Sigmoid colon (tissue), 6 donors: ENCODE measurements at regions not wholly inside any gene's neighbourhood (a gene's known extent, or its start where the extent isn't known, plus 50 kb on each side); places are given as distances from the start of the nearest gene placed in this dataset.

Source experiments
- DNase-seq: peaks from one replicate; pipeline ENCODE4 v3.0.0-alpha.2; 2019
- H3K27ac ChIP-seq, 4 donors: fragments of 200-600 bp; sonication (generic); one replicate each; pipeline ENCODE4 v1.5.1; 2016 to 2019; ENCODE audit warnings: mild to moderate bottlenecking in 1 of 4
- H3K27me3 ChIP-seq, 3 donors: fragments of 200-600 bp; sonication (generic); one replicate each; pipeline ENCODE4 v1.5.1; 2019; ENCODE audit warnings: mild to moderate bottlenecking in 1 of 3
- H3K36me3 ChIP-seq, 4 donors: fragments of 200-600 bp; sonication (generic); one replicate each; pipeline ENCODE4 v1.5.1; 2016 to 2019
- H3K4me1 ChIP-seq, 4 donors: fragments of 200-600 bp; sonication (generic); one replicate each; pipeline ENCODE4 v1.5.1; 2017 to 2019
- H3K4me3 ChIP-seq, 4 donors: fragments of 200-600 bp; sonication (generic); one replicate each; pipeline ENCODE4 v1.5.1; 2017 to 2019; ENCODE audit warnings: mild to moderate bottlenecking in 2 of 4, moderate library complexity in 1 of 4
- H3K9me3 ChIP-seq, 4 donors: fragments of 200-600 bp in 3 of 4; sonication (generic) in 3 of 4; one replicate each; pipeline versions ENCODE4 v1.5.1 to v1.6.1; 2013 to 2019
- EP300 ChIP-seq, 4 donors: sonication (generic); formaldehyde crosslinking; IDR thresholded peaks; one replicate each; pipeline ENCODE4 v1.6.1; 2017; ENCODE audit warnings: antibody characterized with exemption in 4 of 4
- POLR2A ChIP-seq, 2 donors: fragments of 450-650 bp; IDR thresholded peaks; one replicate each; pipeline ENCODE4 v1.6.1; 2016; ENCODE audit warnings: antibody characterized with exemption in 2 of 2, mild to moderate bottlenecking in 2 of 2, moderate library complexity in 2 of 2
- POLR2AphosphoS5 ChIP-seq, 4 donors: sonication (generic); formaldehyde crosslinking; IDR thresholded peaks; one replicate each; pipeline ENCODE4 v1.6.1; 2017; ENCODE audit warnings: antibody characterized with exemption in 4 of 4
- WGBS, 2 donors: extraction: QIAGEN DNeasy Blood & Tissue Kit; methylation state at CpG; one replicate each; pipeline ENCODE4 v1.1.7; 2013; 5-methylcytosine and 5-hydroxymethylcytosine counted together
- intact Hi-C: fragments of 100-400 bp; cut with DNase I; formaldehyde crosslinking; loops from one replicate; pipeline ENCODE4 v1.15.1; 2023
- TF ChIP-seq, protein P1 (sequence below), 4 experiments: fragments of 450-650 bp in 3 of 4; fragments of 200-600 bp in 1 of 4; IDR thresholded peaks; one replicate each; pipeline ENCODE4 v1.5.1; 2016 to 2019; ENCODE audit warnings: antibody characterized with exemption in 4 of 4, mild to moderate bottlenecking in 3 of 4, moderate library complexity in 2 of 4
- donor health status: healthy with polysubstance abuse.
- donor health status: healthy.

DNA sequence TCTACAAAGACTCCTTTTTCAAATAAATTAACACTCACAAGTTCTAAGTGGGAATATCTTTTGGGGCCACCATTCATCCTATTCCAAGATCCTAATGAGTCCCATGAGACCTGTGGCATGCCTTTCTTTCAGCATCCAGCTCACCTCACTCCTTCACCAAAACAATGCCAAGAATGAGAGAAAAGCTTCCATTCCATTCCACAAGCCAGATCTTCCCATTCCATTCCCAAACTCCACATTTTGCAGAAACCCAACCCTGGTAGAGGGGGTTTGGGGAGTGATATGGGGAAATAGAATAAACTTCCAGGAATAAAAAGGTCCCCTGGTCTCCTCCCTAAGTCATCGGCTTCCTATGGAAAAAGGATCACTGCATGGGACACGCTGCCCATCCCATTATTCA lies 392.2 kb downstream of the NPIPA8 start:
- intact Hi-C loops: no loop called here
- no peak for DNase-seq
- no peaks in the 10 kb centered on the region for H3K4me1 ChIP-seq
- no peaks in the 10 kb centered on the region for H3K36me3 ChIP-seq
- TF ChIP-seq POLR2AphosphoS5 (IDR thresholded peaks at IDR 0.05) (no peak), POLR2A (IDR thresholded peaks at IDR 0.05) (no peak), EP300 (IDR thresholded peaks at IDR 0.05) (no peak)
- TF ChIP-seq, protein P1, sequence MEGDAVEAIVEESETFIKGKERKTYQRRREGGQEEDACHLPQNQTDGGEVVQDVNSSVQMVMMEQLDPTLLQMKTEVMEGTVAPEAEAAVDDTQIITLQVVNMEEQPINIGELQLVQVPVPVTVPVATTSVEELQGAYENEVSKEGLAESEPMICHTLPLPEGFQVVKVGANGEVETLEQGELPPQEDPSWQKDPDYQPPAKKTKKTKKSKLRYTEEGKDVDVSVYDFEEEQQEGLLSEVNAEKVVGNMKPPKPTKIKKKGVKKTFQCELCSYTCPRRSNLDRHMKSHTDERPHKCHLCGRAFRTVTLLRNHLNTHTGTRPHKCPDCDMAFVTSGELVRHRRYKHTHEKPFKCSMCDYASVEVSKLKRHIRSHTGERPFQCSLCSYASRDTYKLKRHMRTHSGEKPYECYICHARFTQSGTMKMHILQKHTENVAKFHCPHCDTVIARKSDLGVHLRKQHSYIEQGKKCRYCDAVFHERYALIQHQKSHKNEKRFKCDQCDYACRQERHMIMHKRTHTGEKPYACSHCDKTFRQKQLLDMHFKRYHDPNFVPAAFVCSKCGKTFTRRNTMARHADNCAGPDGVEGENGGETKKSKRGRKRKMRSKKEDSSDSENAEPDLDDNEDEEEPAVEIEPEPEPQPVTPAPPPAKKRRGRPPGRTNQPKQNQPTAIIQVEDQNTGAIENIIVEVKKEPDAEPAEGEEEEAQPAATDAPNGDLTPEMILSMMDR (IDR thresholded peaks at IDR 0.05): no peak
- no peak overlapping the region for H3K4me3 ChIP-seq
- no peaks in the 10 kb centered on the region for H3K27me3 ChIP-seq
- H3K9me3 ChIP-seq: no peaks in the 10 kb centered on the region
- no peak overlapping the region for H3K27ac ChIP-seq
- WGBS, 2 donors: 91 to 98% methylated on average over 2 of the region's 2 CpGs

DNA sequence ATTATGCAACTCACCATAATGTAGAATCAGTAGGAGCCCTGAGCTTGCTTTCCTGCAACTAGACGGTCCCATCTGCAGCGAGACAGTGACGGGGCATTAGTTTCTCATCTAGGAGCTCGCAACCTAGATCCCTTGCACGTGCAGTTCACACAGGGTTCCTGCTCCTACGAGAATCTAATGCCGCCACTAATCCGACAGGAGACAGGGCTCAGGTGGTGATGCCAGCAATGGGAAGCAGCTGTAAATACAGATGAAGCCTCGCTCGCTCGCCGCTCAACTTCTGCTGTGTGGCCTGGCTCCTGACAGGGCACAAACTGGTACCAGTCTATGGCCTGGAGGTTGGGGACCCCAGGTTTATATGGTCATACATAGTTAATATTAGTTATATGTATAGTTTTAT lies 394.5 kb downstream of the NPIPA8 start:
- Histone ChIP-seq H3K36me3 (no peaks in the 10 kb centered on the region), H3K27me3 (no peaks in the 10 kb centered on the region), H3K4me1 (no peaks in the 10 kb centered on the region), H3K4me3 (no peak overlapping the region), H3K9me3 (no peaks in the 10 kb centered on the region), H3K27ac (no peak overlapping the region)
- 92 to 95% methylated on average over 12 of the region's 12 CpGs for WGBS, 2 donors
- no peak for DNase-seq
- TF ChIP-seq, protein P1 (IDR thresholded peaks at IDR 0.05): no peak
- TF ChIP-seq EP300 (IDR thresholded peaks at IDR 0.05) (no peak), POLR2AphosphoS5 (IDR thresholded peaks at IDR 0.05) (no peak), POLR2A (IDR thresholded peaks at IDR 0.05) (no peak)
- intact Hi-C loops: no loop called here

DNA sequence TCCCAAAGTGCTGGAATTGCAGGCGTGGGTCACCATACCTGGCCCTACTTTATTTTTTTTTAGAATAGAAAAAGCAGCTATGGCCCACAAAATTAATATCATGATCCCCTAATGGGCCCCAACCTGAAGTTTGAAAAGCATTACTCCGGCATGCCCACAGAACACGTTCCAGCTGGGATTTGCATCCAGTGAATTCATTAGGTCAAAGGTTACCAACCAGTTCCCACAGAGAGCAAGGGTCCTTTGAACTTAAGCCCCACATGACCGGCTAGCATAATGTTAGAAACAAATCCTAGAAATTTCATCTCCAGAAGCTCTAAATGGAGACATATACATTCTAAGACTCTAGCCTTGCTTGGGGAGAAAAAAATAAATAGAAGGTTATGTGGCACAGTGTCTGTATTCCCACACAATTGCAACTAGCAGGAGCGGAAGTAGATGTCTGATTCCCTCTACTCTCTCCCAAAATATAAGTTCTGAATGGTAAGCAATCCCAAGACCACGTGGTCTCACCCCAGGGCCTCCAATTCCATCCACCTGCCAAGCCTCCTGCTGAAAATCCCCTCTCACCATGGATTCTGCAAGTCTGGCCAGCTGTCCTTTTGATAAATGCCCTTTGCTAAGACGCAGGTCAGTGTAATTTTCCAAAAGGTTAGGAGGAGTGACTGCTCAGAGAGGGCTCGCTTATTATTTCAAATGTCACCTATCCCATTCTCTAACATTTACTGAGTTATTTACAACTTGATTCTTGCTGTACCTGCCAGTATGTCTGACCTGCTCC lies 395.8 kb downstream of the NPIPA8 start:
- WGBS, 2 donors: 64 to 75% methylated on average over 8 of the region's 8 CpGs
- no peak for DNase-seq
- intact Hi-C loops: no loop called here
- Histone ChIP-seq H3K9me3 (no peaks in the 10 kb centered on the region), H3K27me3 (no peaks in the 10 kb centered on the region), H3K4me3 (no peak overlapping the region), H3K27ac (no peak overlapping the region), H3K4me1 (no peaks in the 10 kb centered on the region), H3K36me3 (no peaks in the 10 kb centered on the region)
- TF ChIP-seq POLR2AphosphoS5 (IDR thresholded peaks at IDR 0.05): no peak
- TF ChIP-seq EP300 (IDR thresholded peaks at IDR 0.05): no peak
- no peak for TF ChIP-seq POLR2A (IDR thresholded peaks at IDR 0.05)
- TF ChIP-seq, protein P1 (IDR thresholded peaks at IDR 0.05): no peak

DNA sequence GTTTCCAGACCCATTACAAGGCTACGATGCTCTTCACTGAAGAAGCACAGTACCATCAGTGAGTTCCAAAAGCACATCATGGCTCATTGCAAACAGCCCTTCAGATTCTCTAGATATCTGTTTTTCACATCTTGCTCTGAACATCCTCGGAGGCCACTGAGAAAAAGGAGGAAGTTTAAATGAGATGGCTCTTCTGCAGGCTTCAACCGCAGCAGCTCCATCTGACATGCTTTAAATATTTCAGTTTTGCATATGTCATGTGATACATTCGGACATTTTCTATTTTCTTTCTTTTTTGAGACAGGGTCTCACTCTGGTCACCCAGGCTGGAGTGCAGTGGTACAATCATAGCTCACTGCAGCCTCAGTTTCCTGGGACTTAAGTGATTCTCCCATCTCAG lies 396.8 kb downstream of the NPIPA8 start:
- 46 to 85% methylated on average over 4 of the region's 4 CpGs for WGBS, 2 donors

More for the DNA sequence above, 396.8 kb downstream of the NPIPA8 start:
- H3K27ac ChIP-seq: no peak overlapping the region
- H3K36me3 ChIP-seq: no peaks in the 10 kb centered on the region
- H3K4me1 ChIP-seq: no peaks in the 10 kb centered on the region
- DNase-seq: no peak
- H3K9me3 ChIP-seq: no peaks in the 10 kb centered on the region
- intact Hi-C loops: no loop called here
- H3K4me3 ChIP-seq: no peak overlapping the region
- TF ChIP-seq POLR2AphosphoS5 (IDR thresholded peaks at IDR 0.05) (no peak), POLR2A (IDR thresholded peaks at IDR 0.05) (no peak), EP300 (IDR thresholded peaks at IDR 0.05) (no peak)
- TF ChIP-seq, protein P1 (IDR thresholded peaks at IDR 0.05): no peak
- no peaks in the 10 kb centered on the region for H3K27me3 ChIP-seq
